ENCODE measurements at regions not wholly inside any gene's neighbourhood (a gene's known extent, or its start where the extent isn't known, plus 50 kb on each side); places are given as distances from the start of the nearest gene placed in this dataset.

DNA sequence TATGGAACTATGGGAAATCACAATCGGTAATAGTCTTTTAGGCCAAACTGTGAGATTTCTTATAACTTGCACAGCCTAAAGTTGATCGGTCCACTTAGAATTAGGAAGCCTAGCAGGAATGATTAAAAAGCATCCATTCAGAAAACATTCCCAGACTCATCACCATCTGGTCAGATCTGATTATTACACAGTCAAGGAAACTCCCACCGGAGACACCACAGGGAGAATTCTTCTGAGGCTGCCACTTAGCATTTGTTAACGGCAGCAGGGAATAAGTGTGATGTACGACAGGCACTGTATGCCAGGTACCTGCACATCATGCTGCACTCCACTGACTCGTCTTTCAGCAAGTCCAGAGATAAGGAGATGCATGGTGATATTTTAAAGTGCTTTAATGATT is 227.6 kb upstream of the STEAP1 start:
- no peak for DNase-seq (ENCODE audit: low read depth)
- no peak overlapping the region for H3K4me3 ChIP-seq (ENCODE audit: low read depth, low read length)
- TF ChIP-seq, protein P1, sequence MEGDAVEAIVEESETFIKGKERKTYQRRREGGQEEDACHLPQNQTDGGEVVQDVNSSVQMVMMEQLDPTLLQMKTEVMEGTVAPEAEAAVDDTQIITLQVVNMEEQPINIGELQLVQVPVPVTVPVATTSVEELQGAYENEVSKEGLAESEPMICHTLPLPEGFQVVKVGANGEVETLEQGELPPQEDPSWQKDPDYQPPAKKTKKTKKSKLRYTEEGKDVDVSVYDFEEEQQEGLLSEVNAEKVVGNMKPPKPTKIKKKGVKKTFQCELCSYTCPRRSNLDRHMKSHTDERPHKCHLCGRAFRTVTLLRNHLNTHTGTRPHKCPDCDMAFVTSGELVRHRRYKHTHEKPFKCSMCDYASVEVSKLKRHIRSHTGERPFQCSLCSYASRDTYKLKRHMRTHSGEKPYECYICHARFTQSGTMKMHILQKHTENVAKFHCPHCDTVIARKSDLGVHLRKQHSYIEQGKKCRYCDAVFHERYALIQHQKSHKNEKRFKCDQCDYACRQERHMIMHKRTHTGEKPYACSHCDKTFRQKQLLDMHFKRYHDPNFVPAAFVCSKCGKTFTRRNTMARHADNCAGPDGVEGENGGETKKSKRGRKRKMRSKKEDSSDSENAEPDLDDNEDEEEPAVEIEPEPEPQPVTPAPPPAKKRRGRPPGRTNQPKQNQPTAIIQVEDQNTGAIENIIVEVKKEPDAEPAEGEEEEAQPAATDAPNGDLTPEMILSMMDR (conservative IDR thresholded peaks at IDR 0.05; ENCODE audit: low read depth, low read length), result no peak

DNA sequence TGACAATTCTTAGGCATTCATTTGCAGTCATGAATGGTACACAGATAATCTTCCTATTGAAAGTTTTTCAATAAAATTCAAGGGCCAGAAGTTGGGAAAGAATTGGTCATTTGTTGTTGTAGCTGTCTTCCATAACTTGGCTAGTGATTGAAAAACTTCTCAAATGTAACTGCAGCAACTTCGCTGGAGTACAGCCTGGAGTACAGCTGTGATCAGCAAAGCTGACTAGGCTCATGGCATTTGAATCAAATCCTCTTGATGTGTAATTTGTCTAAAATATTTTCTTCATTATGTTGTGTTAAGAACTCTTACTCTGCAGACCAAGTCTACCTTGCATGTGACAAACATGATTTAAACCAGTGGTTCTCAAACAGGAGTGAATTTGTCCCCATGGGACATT is 226.5 kb upstream of the STEAP1 start:
- TF ChIP-seq, protein P1 (conservative IDR thresholded peaks at IDR 0.05; ENCODE audit: low read depth, low read length), result no peak
- no peak for DNase-seq (ENCODE audit: low read depth)
- no peak overlapping the region for H3K4me3 ChIP-seq (ENCODE audit: low read depth, low read length)

DNA sequence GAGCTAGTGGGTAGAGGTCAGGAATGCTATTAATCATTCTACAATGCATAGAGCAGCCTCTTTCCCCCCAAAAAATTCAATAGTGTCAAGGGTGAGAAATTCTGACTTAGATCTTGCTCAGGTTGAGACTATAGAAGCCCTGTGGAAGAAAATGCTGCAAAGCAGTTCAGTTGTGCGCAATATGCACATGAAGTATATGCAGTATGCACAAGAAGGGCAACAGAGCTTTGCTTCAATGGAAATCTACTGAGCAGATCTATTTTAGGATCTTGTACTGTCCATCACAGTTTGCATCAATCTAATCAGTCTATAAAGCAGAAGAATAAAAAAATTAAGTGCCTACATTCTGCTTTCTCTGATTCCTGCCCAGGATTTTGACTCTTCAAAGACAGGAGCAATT is 225.8 kb upstream of the STEAP1 start:
- H3K4me3 ChIP-seq (ENCODE audit: low read depth, low read length), result no peak overlapping the region
- TF ChIP-seq, protein P1 (conservative IDR thresholded peaks at IDR 0.05; ENCODE audit: low read depth, low read length), result no peak
- DNase-seq (ENCODE audit: low read depth), result no peak

DNA sequence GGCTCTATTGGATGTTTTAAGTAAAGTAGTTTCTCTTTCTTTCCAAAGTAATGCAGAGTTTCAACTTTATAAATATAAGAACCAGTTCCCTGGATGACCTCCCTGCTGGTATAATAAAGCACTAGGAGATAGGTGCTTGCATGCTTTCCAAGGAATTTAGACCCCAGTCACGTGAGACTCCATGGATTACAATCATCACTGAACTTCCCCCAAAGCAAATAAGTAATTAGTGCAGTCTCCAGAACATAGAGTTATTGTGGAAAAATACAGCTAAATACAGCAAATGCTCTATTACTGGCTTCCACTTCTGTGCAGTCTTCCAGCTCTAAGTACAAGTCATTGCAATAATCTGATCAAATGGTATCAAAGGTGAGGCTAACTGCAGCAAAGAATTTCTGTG is 220.2 kb upstream of the STEAP1 start:
- TF ChIP-seq, protein P1 (conservative IDR thresholded peaks at IDR 0.05; ENCODE audit: low read depth, low read length), result no peak
- H3K4me3 ChIP-seq (ENCODE audit: low read depth, low read length), result no peak overlapping the region
- no peak for DNase-seq (ENCODE audit: low read depth)

DNA sequence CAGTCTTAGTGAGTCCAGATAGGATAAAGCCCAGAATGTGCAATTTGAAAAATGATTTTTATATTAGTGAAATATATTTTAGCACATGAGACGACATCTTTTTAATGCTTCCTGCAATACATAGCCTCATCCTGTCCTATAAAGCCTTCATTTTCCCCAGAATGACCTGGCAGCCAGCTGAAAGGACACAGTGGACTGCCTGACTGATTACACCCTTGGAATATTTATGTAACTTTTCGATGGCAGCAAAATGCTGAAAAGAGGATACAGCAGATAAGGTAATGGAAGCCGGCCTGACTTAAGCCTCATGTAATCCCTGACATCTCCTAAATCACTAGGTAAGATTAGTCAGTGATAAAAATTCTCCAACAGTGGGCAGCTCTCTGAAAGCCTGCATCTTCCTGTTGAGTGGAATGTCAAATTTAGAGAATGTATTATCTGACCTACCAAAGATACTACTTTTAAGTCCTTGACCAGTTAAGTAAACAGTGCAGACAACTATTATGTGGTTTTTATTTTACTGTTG is 210.7 kb upstream of the STEAP1 start:
- no peak for DNase-seq (ENCODE audit: low read depth)
- TF ChIP-seq, protein P1 (conservative IDR thresholded peaks at IDR 0.05; ENCODE audit: low read depth, low read length), result no peak
- no peak overlapping the region for H3K4me3 ChIP-seq (ENCODE audit: low read depth, low read length)

DNA sequence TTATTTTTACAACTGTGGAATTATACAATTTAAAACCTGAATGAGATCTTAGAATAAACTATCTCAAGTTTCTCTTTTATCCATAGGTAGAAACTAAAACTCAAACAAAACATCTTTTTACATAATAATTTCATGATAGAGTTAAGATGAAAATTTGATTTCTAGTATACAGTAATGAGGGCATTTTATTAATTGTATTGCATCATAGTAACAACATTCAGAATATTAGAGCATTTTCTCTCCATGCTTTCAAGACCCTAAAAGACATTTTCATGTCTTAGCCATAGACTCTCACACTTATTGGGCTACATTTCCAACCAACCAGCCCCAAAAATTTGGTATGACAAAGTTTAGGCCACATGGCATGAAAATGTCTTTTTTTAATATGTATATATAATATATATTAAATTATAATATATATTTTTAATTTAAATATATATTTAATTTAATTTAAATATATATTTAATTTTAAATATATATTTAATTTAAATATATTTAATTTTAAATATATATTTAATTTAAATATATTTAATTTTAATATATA is 195.7 kb upstream of the STEAP1 start:
- TF ChIP-seq, protein P1 (conservative IDR thresholded peaks at IDR 0.05; ENCODE audit: low read depth, low read length), result no peak
- no peak overlapping the region for H3K4me3 ChIP-seq (ENCODE audit: low read depth, low read length)
- no peak for DNase-seq (ENCODE audit: low read depth)

DNA sequence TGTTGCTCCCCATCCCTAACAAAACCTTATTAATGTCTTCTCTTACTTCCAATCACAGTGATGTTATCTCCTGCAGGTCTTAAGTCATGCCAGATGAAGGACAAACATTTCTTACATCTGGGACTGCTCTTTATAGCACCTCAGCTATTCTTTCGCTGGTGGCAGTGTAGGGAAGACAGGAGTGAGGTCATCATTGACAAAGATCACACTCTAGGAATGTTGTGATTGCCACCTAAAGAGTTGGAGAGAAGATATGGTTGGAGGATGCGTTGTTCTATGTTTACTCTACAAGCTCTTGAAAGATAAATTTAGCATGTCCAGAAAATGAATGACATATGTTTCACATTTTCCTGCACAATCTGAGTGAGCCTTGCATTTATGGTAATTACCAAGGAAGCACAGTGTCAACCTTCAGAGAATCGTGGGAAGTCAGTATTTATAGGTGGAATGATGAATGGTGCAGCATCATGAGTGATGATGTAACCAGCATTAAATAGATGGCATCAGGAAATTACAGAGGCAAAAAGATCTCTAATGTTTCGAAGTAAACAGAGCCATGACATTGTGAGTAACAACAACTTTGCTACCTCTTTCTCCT is 188.1 kb upstream of the STEAP1 start:
- no peak for DNase-seq (ENCODE audit: low read depth)
- TF ChIP-seq, protein P1 (conservative IDR thresholded peaks at IDR 0.05; ENCODE audit: low read depth, low read length), result no peak
- H3K4me3 ChIP-seq (ENCODE audit: low read depth, low read length), result no peak overlapping the region
